ENCODE measurements at regions not wholly inside any gene's neighbourhood (a gene's known extent, or its start where the extent isn't known, plus 50 kb on each side); places are given as distances from the start of the nearest gene placed in this dataset.

GRCh38 chr1:2934156-2934540, 87.1 kb upstream of the ACTRT2 start:
- ChIA-PET CTCF (ENCODE audit: unreplicated experiment) (no interaction called here), POLR2A (no interaction called here)
- H3K4me3 ChIP-seq (ENCODE audit: low read depth, low read length, poor library complexity, severe bottlenecking), result no peak overlapping the region
- DNase-seq (ENCODE audit: low spot score), result no peak
- H4K20me1 ChIP-seq (ENCODE audit: insufficient read depth, low read length), result no peaks in the 10 kb centered on the region
- no peak overlapping the region for H2AFZ ChIP-seq (ENCODE audit: low read length)
- intact Hi-C loops (cut with micrococcal nuclease; ENCODE audit: unreplicated experiment), result no loop called here
- H3K4me1 ChIP-seq (ENCODE audit: insufficient read depth, low read length, poor library complexity, severe bottlenecking), result no peaks in the 10 kb centered on the region
- H3K36me3 ChIP-seq (ENCODE audit: insufficient read depth, low read length), result no peaks in the 10 kb centered on the region
- H3K9me3 ChIP-seq (ENCODE audit: low read length), result no peaks in the 10 kb centered on the region
- H3K4me2 ChIP-seq (ENCODE audit: low read length), result no peak overlapping the region
- TF ChIP-seq EZH2phosphoT487 (IDR thresholded peaks at IDR 0.05; ENCODE audit: borderline replicate concordance, low read depth, low read length) (no peak), CTCF (conservative IDR thresholded peaks at IDR 0.05; ENCODE audit: low read length) (no peak)
- H3K79me2 ChIP-seq (ENCODE audit: insufficient read depth, low read depth, low read length), result no peaks in the 10 kb centered on the region
- H3K9me2 ChIP-seq (ENCODE audit: insufficient read depth, low read length), result no peaks in the 10 kb centered on the region
- BruUV-seq (replicated peaks), result no TSS peak
- no peak overlapping the region for H3K27ac ChIP-seq (ENCODE audit: low read depth, low read length, poor library complexity, severe bottlenecking)

GRCh38 chr1:2934642-2935081, 86.6 kb upstream of the ACTRT2 start:
- intact Hi-C loops (cut with micrococcal nuclease; ENCODE audit: unreplicated experiment), result no loop called here
- Histone ChIP-seq H2AFZ (ENCODE audit: low read length) (no peak overlapping the region), H4K20me1 (ENCODE audit: insufficient read depth, low read length) (no peaks in the 10 kb centered on the region), H3K4me3 (ENCODE audit: low read depth, low read length, poor library complexity, severe bottlenecking) (no peak overlapping the region), H3K9me2 (ENCODE audit: insufficient read depth, low read length) (no peaks in the 10 kb centered on the region), H3K4me2 (ENCODE audit: low read length) (no peak overlapping the region), H3K4me1 (ENCODE audit: insufficient read depth, low read length, poor library complexity, severe bottlenecking) (no peaks in the 10 kb centered on the region), H3K36me3 (ENCODE audit: insufficient read depth, low read length) (no peaks in the 10 kb centered on the region), H3K79me2 (ENCODE audit: insufficient read depth, low read depth, low read length) (no peaks in the 10 kb centered on the region), H3K9me3 (ENCODE audit: low read length) (no peaks in the 10 kb centered on the region), H3K27ac (ENCODE audit: low read depth, low read length, poor library complexity, severe bottlenecking) (no peak overlapping the region)
- BruUV-seq (replicated peaks), result no TSS peak
- CTCF ChIA-PET (ENCODE audit: unreplicated experiment), result no interaction called here
- DNase-seq (ENCODE audit: low spot score), result no peak
- POLR2A ChIA-PET, result no interaction called here
- TF ChIP-seq EZH2phosphoT487 (IDR thresholded peaks at IDR 0.05; ENCODE audit: borderline replicate concordance, low read depth, low read length), result no peak
- no peak for TF ChIP-seq CTCF (conservative IDR thresholded peaks at IDR 0.05; ENCODE audit: low read length)

- intact Hi-C loops (cut with micrococcal nuclease; ENCODE audit: unreplicated experiment), result no loop called here
- no peak for TF ChIP-seq CTCF (conservative IDR thresholded peaks at IDR 0.05; ENCODE audit: low read length)
- no peak for TF ChIP-seq EZH2phosphoT487 (IDR thresholded peaks at IDR 0.05; ENCODE audit: borderline replicate concordance, low read depth, low read length)
Observed at GRCh38 chr1:2935184-2935583, 86.1 kb upstream of the ACTRT2 start.

More at GRCh38 chr1:2935184-2935583, 86.1 kb upstream of the ACTRT2 start:
- CTCF ChIA-PET (ENCODE audit: unreplicated experiment), result no interaction called here
- Histone ChIP-seq H3K36me3 (ENCODE audit: insufficient read depth, low read length) (no peaks in the 10 kb centered on the region), H3K27ac (ENCODE audit: low read depth, low read length, poor library complexity, severe bottlenecking) (no peak overlapping the region), H3K9me2 (ENCODE audit: insufficient read depth, low read length) (no peaks in the 10 kb centered on the region), H4K20me1 (ENCODE audit: insufficient read depth, low read length) (no peaks in the 10 kb centered on the region), H3K4me3 (ENCODE audit: low read depth, low read length, poor library complexity, severe bottlenecking) (no peak overlapping the region), H3K4me2 (ENCODE audit: low read length) (no peak overlapping the region), H2AFZ (ENCODE audit: low read length) (no peak overlapping the region), H3K4me1 (ENCODE audit: insufficient read depth, low read length, poor library complexity, severe bottlenecking) (no peaks in the 10 kb centered on the region), H3K9me3 (ENCODE audit: low read length) (no peaks in the 10 kb centered on the region), H3K79me2 (ENCODE audit: insufficient read depth, low read depth, low read length) (no peaks in the 10 kb centered on the region)
- POLR2A ChIA-PET, result no interaction called here
- no TSS peak for BruUV-seq (replicated peaks)
- DNase-seq (ENCODE audit: low spot score), result no peak
